OCI-LY3 (cell line): ENCODE measurements at regions not wholly inside any gene's neighbourhood (a gene's known extent, or its start where the extent isn't known, plus 50 kb on each side); places are given as distances from the start of the nearest gene placed in this dataset.
"Not testable (repeated sequence)": the region's sequence is repeated elsewhere in the genome, so short reads cannot be mapped to it uniquely, and the experiment has no call there.

Experiments
- H2AFZ ChIP-seq: fragments of 200-600, 300-600 bp; shearing (Covaris generic); 2 replicates; pipeline ENCODE4 v1.6.0; 2014; ENCODE audit warnings: antibody characterized with exemption, low read depth, low read length
- H3K27ac ChIP-seq: fragments of 200-600, 300-600 bp; sonication (generic); 2 replicates; pipeline ENCODE4 v1.5.1; 2014; ENCODE audit warnings: mild to moderate bottlenecking, low read length, moderate library complexity, mixed read lengths
- H3K27me3 ChIP-seq: fragments of 200-600, 300-600 bp; sonication (generic); 2 replicates; pipeline ENCODE4 v1.6.1; 2014; ENCODE audit warnings: low read depth, low read length, mixed read lengths
- H3K36me3 ChIP-seq: fragments of 200-600, 300-600 bp; sonication (generic); replicated peaks from 2 replicates; pipeline ENCODE3; 2014; ENCODE audit warnings: low read depth, low read length, mixed read lengths
- H3K4me1 ChIP-seq: fragments of 300-600, 200-600 bp; sonication (generic); 2 replicates; pipeline ENCODE4 v1.6.1; 2014; ENCODE audit warnings: low read length, mixed read lengths
- H3K4me2 ChIP-seq: fragments of 200-600, 300-600 bp; sonication (generic); 2 replicates; pipeline ENCODE4 v1.6.1; 2014; ENCODE audit warnings: low read length, mixed read lengths
- H3K4me3 ChIP-seq: fragments of 300-600, 200-600 bp; sonication (generic); 2 replicates; pipeline ENCODE4 v1.5.1; 2014; ENCODE audit warnings: antibody characterized with exemption, mild to moderate bottlenecking, low read length, moderate library complexity
- H3K79me2 ChIP-seq: fragments of 300-600, 200-600 bp; shearing (Covaris generic); 2 replicates; pipeline ENCODE4 v1.6.1; 2014; ENCODE audit warnings: mild to moderate bottlenecking, low read length, mixed read lengths
- H3K9ac ChIP-seq: fragments of 300-600, 200-600 bp; shearing (Covaris generic); 2 replicates; pipeline ENCODE4 v1.6.0; 2014; ENCODE audit warnings: mild to moderate bottlenecking, low read length, moderate library complexity
- H3K9me3 ChIP-seq: fragments of 200-600, 300-600 bp; shearing (Covaris generic); 2 replicates; pipeline ENCODE4 v1.6.1; 2014; ENCODE audit warnings: low read length, mixed read lengths; ENCODE audit not compliant: insufficient read depth
- H4K20me1 ChIP-seq: fragments of 200-600, 300-600 bp; sonication (generic); 2 replicates; pipeline ENCODE4 v1.6.1; 2016; ENCODE audit warnings: low read length, mixed read lengths; ENCODE audit not compliant: insufficient read depth
- CTCF ChIP-seq: fragments of 200-600, 300-600 bp; sonication (generic); IDR thresholded peaks from 2 replicates; pipeline ENCODE4 v1.5.1; 2014; ENCODE audit warnings: antibody characterized with exemption, low read length, low read depth
- EZH2phosphoT487 ChIP-seq: fragments of 200-600 bp; shearing (Covaris generic); IDR thresholded peaks from 2 replicates; pipeline ENCODE4 v1.6.1; 2018; ENCODE audit warnings: antibody characterized with exemption, mixed run types, low read depth

- Histone ChIP-seq H3K79me2 (no peaks in the 10 kb centered on the region), H3K4me1 (no peaks in the 10 kb centered on the region), H3K36me3 (no peaks in the 10 kb centered on the region), H3K9ac (no peak overlapping the region), H3K27me3 (no peaks in the 10 kb centered on the region), H2AFZ (no peak overlapping the region), H3K27ac (no peak overlapping the region), H3K9me3 (no peaks in the 10 kb centered on the region), H4K20me1 (no peaks in the 10 kb centered on the region), H3K4me2 (no peak overlapping the region), H3K4me3 (no peak overlapping the region)
- TF ChIP-seq CTCF (no peak), EZH2phosphoT487 (no peak)
Observed at GRCh38 chr4:79700356-79700755, 292.3 kb upstream of the GK2 start.

GRCh38 chr4:79697444-79697843 lies 289.4 kb upstream of the GK2 start:
- no peaks in the 10 kb centered on the region for H3K27me3 ChIP-seq
- H3K4me2 ChIP-seq, result no peak overlapping the region
- no peaks in the 10 kb centered on the region for H4K20me1 ChIP-seq
- H3K27ac ChIP-seq, result no peak overlapping the region
- no peak overlapping the region for H3K9ac ChIP-seq
- no peak overlapping the region for H2AFZ ChIP-seq
- no peaks in the 10 kb centered on the region for H3K9me3 ChIP-seq
- no peaks in the 10 kb centered on the region for H3K4me1 ChIP-seq
- no peak overlapping the region for H3K4me3 ChIP-seq
- TF ChIP-seq EZH2phosphoT487, result no peak
- TF ChIP-seq CTCF, result no peak
- no peaks in the 10 kb centered on the region for H3K79me2 ChIP-seq
- H3K36me3 ChIP-seq, result no peaks in the 10 kb centered on the region

- H3K4me2 ChIP-seq, H3K9me3 ChIP-seq, H3K27ac ChIP-seq, H3K79me2 ChIP-seq, H3K4me3 ChIP-seq, H3K36me3 ChIP-seq, H3K4me1 ChIP-seq, H2AFZ ChIP-seq, H3K27me3 ChIP-seq, H4K20me1 ChIP-seq, H3K9ac ChIP-seq: not testable (repeated sequence)
Observed at GRCh38 chr4:79696534-79696933, 288.5 kb upstream of the GK2 start.

GRCh38 chr4:79695848-79696247 lies 287.8 kb upstream of the GK2 start:
- H3K79me2 ChIP-seq, result no peaks in the 10 kb centered on the region
- H3K9ac ChIP-seq, result no peak overlapping the region
- no peaks in the 10 kb centered on the region for H4K20me1 ChIP-seq
- no peak overlapping the region for H3K4me2 ChIP-seq
- H3K9me3 ChIP-seq, result no peaks in the 10 kb centered on the region
- H3K4me3 ChIP-seq, result no peak overlapping the region
- no peaks in the 10 kb centered on the region for H3K27me3 ChIP-seq
- H3K36me3 ChIP-seq, result no peaks in the 10 kb centered on the region
- TF ChIP-seq CTCF (no peak), EZH2phosphoT487 (no peak)
- H2AFZ ChIP-seq, result no peak overlapping the region
- H3K27ac ChIP-seq, result no peak overlapping the region
- no peaks in the 10 kb centered on the region for H3K4me1 ChIP-seq

- H3K4me2 ChIP-seq, result no peak overlapping the region
- no peak overlapping the region for H2AFZ ChIP-seq
- H3K36me3 ChIP-seq, result no peaks in the 10 kb centered on the region
- H3K79me2 ChIP-seq, result no peaks in the 10 kb centered on the region
- no peaks in the 10 kb centered on the region for H3K27me3 ChIP-seq
- H3K9ac ChIP-seq, result no peak overlapping the region
- H3K4me1 ChIP-seq, result peaks cover 16% of the 10 kb centered on the region
- H4K20me1 ChIP-seq, result no peaks in the 10 kb centered on the region
- H3K4me3 ChIP-seq, result no peak overlapping the region
- H3K27ac ChIP-seq, result no peak overlapping the region
- TF ChIP-seq CTCF, result no peak
- no peaks in the 10 kb centered on the region for H3K9me3 ChIP-seq
Observed at GRCh38 chr4:79689740-79690139, 281.7 kb upstream of the GK2 start.
